ENCODE measurements at regions not wholly inside any gene's neighbourhood (a gene's known extent, or its start where the extent isn't known, plus 50 kb on each side); places are given as distances from the start of the nearest gene placed in this dataset.
"Not testable (repeated sequence)": the region's sequence is repeated elsewhere in the genome, so short reads cannot be mapped to it uniquely, and the experiment has no call there.

DNA sequence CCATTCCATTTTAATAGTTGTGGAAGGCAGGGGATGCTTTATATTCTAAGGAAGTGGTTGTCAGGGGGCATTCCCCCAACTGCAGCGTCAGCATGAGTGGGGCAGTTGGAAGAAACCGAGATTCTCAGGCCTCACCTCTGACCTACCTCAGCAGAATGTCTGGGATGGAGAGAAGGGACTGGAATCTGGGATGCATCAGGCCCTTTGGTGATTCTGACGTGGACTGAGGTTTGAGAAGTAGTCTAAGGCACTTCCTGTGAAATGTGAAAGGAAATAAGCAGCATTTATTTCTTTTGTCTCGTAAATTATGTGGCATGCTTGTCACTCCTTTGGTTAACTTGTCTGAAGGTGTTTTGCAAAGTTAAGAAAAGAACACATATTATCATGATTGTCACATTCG lies 540.7 kb upstream of the NETO1 start:
- no peak for DNase-seq

DNA sequence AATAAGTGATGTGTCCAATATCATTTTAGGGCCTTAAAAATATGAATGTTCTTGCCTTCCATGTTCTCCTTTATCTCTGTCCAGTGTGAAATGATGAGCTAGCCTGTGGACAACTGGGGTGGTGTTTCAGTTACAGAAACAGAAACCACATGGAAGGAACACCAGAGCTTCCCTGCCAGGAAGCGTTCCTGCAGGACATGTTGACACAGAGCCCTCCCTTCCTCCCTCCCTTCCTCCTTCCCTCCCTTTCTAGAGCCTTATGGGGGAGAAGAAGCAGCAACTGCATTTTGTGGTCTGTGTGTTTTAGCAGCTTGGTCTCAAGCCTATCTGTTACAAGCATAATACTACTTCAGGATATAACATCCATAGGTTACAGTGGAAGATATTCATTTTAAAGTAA lies 539.7 kb upstream of the NETO1 start:
- no peak for DNase-seq

DNA sequence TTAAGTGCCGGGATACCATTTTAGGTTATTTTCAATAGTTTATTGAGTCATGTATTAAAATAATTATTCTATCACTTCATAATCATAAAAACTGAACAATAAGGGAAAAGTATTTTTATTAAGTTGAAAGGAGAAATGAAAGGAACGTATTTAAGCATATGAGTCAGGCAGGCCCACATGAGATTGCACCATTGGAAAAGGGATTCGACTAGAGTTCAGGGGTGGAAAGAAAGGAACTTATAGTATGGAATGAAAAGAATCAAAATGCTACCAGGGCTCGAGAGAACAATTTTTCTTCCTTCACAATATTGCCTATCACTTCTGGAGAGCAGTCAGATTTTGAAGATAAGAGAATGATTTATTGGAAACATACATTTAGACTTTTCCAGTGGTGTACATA lies 516.5 kb upstream of the NETO1 start:
- DNase-seq, result no peak

GRCh38 chr18:73381699-73382036 lies 513.9 kb upstream of the NETO1 start:
- no peak for DNase-seq

- no peak for DNase-seq
Measured at GRCh38 chr18:73381016-73381698, 513.4 kb upstream of the NETO1 start.

DNA sequence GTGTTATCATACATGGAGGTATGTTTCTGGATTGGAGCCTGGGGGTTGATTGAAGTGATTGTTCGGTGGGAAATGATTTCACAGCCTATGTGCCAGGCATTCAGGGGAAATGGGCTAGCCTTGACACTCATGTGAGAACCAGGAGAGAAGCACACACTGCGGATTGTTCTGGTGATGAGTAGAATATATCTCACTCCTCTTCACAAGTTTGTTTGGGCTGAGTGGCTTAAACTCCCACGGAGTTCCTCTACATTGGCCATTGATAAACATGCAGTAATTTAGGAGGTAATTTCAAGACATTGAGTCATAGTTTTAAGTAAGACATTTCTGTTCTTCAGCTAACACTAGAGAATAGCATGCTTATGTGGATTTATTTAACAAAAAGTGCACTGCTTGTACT lies 498.9 kb upstream of the NETO1 start:
- no peak for DNase-seq

GRCh38 chr18:73365018-73365417 lies 497.2 kb upstream of the NETO1 start:
- no peak for DNase-seq

GRCh38 chr18:73355121-73355520 lies 487.3 kb upstream of the NETO1 start:
- DNase-seq, result no peak

DNA sequence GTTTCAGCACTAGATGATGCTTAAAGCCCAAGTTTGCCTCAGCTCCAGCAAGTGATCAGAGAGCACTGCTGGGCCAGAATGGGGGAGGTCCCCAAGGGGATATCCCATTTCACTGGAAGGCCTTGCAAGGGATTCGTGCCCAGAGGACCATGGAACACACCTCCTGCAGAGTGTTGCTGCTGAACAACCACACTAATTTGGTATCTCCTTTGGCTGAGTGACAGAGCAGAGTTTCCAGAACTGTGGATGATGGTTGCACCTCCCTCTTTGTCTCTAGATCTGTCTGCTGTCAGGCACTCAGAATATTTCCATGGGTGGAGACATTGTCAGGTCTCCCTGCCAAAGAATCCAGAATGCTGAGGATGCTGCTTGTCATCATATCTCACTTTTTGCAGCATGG lies 484.8 kb upstream of the NETO1 start:
- no peak for DNase-seq

GRCh38 chr18:73340135-73340977 lies 472.6 kb upstream of the NETO1 start:
- no peak for DNase-seq

DNA sequence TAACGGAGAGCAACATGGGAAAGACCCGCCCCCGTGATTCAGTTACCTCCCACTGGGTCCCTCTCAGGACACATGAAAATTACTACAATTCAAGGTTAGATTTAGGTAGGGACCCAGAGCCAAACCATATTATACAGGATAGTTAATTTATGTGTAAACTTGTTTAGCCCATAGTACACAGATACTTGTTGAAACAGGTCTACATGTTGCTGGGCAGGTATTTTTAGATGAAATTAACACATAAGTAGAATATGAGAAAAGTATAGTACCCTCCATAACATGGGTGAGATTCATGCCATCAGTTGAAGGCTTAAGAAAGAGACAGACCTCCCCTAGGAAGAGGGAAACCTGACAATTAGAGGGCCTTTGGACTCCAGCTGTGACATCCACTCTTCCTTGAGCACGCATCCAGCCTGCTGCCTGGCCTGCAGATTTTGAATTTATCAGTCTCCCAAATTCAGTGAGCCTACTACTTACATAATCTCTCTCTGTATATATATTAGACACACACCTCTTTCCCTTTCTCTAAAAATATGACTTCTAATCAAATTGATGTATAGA lies 463.5 kb upstream of the NETO1 start:
- no peak for DNase-seq

DNA sequence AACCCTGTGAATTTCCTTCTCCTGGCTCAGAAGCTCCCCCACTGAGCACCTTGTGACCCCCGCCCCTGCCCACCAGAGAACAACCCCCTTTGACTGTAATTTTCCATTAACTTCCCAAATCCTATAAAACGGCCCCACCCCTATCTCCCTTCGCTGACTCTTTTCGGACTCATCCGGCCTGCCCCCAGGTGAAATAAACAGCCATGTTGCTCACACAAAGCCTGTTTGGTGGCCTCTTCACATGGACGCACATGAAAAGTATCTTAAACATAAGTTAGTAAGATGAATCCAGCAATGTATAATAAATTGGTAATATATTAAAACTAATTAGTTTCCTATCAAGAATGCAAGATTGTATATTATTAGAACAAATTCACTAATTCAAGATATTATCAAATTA lies 462.3 kb upstream of the NETO1 start:
- DNase-seq, result not testable (repeated sequence)

- DNase-seq, result not testable (repeated sequence)
Measured at GRCh38 chr18:73324187-73324831, 456.5 kb upstream of the NETO1 start.

GRCh38 chr18:73318739-73319479 lies 451.1 kb upstream of the NETO1 start:
- DNase-seq, result no peak

GRCh38 chr18:73316513-73316912 lies 448.7 kb upstream of the NETO1 start:
- no peak for DNase-seq

- no peak for DNase-seq
Measured at GRCh38 chr18:73315381-73315780, 447.6 kb upstream of the NETO1 start.

GRCh38 chr18:73313476-73313875 lies 445.7 kb upstream of the NETO1 start:
- DNase-seq, result no peak

GRCh38 chr18:73296686-73297085 lies 428.9 kb upstream of the NETO1 start:
- DNase-seq, result no peak

GRCh38 chr18:73292156-73292555 lies 424.4 kb upstream of the NETO1 start:
- no peak for DNase-seq

DNA sequence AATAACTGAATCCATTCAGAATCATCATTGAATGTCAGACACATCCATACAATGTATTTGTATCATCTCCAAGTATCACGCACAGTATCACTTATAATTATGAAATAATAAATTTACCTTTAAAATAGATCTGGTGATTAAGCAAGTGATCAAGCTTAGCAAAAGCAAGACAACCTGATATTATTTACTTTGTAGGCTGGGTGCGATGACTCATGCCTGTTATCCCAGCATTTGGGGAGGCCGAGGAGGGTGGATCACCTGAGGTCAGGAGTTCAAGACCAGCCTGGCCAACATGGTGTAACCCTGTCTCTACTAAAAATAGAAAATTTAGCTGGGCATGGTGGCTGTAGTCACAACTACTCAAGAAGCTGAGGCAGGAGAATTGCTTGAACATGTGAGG lies 421.0 kb upstream of the NETO1 start:
- no peak for DNase-seq

DNA sequence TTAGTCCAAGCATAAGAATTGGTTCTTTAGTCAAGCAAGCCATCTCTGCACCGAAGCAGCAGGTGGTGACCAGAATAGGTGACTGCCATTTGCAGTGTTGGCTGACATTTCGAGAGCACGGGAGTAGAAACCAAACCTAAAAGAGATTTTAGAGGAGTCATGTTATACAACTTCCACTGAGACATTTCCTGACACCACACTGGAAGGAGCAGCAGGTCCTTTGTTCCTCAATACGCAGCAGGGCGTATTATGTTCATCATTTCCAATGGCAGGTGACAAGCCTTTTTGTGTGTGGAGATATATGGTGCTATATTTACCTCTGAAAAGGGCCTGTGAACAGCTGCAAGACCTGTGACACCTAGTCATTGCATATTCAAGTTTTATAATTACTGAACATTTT lies 418.8 kb upstream of the NETO1 start:
- DNase-seq, result no peak

GRCh38 chr18:73283788-73284187 lies 416.0 kb upstream of the NETO1 start:
- no peak for DNase-seq

DNA sequence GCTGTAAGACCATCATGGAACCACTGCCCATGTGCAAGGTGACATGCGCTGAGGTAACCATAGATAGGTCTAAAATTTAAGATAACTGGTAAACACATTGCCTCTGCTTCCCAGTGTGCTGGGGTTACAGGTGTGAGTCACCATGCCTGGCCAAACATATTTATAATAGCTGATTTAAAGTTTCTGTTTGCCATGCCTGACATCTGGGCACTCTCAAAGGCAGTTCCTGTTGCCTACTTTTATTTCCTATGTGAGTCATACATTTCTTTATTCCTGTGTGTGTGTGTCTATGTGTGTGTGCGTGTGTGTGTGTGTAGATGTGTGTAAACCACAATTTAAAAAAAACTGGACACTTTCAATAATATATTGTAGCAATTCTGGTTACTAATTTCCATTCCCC lies 415.2 kb upstream of the NETO1 start:
- DNase-seq, result no peak

All from midbrain (tissue), 1 donor.